GDM1 (cell line): ENCODE measurements at regions not wholly inside any gene's neighbourhood (a gene's known extent, or its start where the extent isn't known, plus 50 kb on each side); places are given as distances from the start of the nearest gene placed in this dataset.
"Not testable (repeated sequence)": the region's sequence is repeated elsewhere in the genome, so short reads cannot be mapped to it uniquely, and the experiment has no call there.

Experiments
- DNase-seq: peaks from one replicate; lab custom pipeline; 2025; lab: John Stamatoyannopoulos, UW

- DNase-seq: no peak
These were observed 73.3 kb downstream of the OLFM4 start for GRCh38 chr13:53101883-53102282.

- DNase-seq: no peak
These were observed 75.5 kb downstream of the OLFM4 start for GRCh38 chr13:53104136-53104535.

- no peak for DNase-seq
These were observed 76.9 kb downstream of the OLFM4 start for GRCh38 chr13:53105477-53105876.

GRCh38 chr13:53105890-53106289 is 77.3 kb downstream of the OLFM4 start:
- DNase-seq: no peak

- DNase-seq: no peak
These were observed 81.6 kb downstream of the OLFM4 start for GRCh38 chr13:53110181-53110580.

- no peak for DNase-seq
These were observed 82.0 kb downstream of the OLFM4 start for GRCh38 chr13:53110614-53111013.

GRCh38 chr13:53112522-53112921 is 83.9 kb downstream of the OLFM4 start:
- no peak for DNase-seq

- not testable (repeated sequence) for DNase-seq
These were observed 88.4 kb downstream of the OLFM4 start for GRCh38 chr13:53117048-53117447.

- no peak for DNase-seq
These were observed 92.6 kb downstream of the OLFM4 start for GRCh38 chr13:53121131-53121773.

GRCh38 chr13:53121919-53122318 is 93.3 kb downstream of the OLFM4 start:
- no peak for DNase-seq

- no peak for DNase-seq
These were observed 94.9 kb downstream of the OLFM4 start for GRCh38 chr13:53123536-53123935.

- DNase-seq: peak; percentile 26
These were observed 96.0 kb downstream of the OLFM4 start for GRCh38 chr13:53124623-53125022.

- no peak for DNase-seq
These were observed 98.2 kb downstream of the OLFM4 start for GRCh38 chr13:53126841-53127245.

- no peak for DNase-seq
These were observed 98.8 kb downstream of the OLFM4 start for GRCh38 chr13:53127373-53127772.

- no peak for DNase-seq
These were observed 101.3 kb downstream of the OLFM4 start for GRCh38 chr13:53129864-53130393.

GRCh38 chr13:53131361-53131760 is 102.7 kb downstream of the OLFM4 start:
- no peak for DNase-seq

- DNase-seq: no peak
These were observed 106.7 kb downstream of the OLFM4 start for GRCh38 chr13:53135301-53135700.

- no peak for DNase-seq
These were observed 108.1 kb downstream of the OLFM4 start for GRCh38 chr13:53136554-53137215.

- no peak for DNase-seq
These were observed 109.2 kb downstream of the OLFM4 start for GRCh38 chr13:53137779-53138178.

- no peak for DNase-seq
These were observed 109.9 kb downstream of the OLFM4 start for GRCh38 chr13:53138376-53139036.

GRCh38 chr13:53141336-53141735 is 112.7 kb downstream of the OLFM4 start:
- DNase-seq: no peak

GRCh38 chr13:53142306-53142705 is 113.7 kb downstream of the OLFM4 start:
- no peak for DNase-seq

GRCh38 chr13:53143757-53144339 is 115.2 kb downstream of the OLFM4 start:
- no peak for DNase-seq
